ENCODE measurements at regions not wholly inside any gene's neighbourhood (a gene's known extent, or its start where the extent isn't known, plus 50 kb on each side); places are given as distances from the start of the nearest gene placed in this dataset.

DNA sequence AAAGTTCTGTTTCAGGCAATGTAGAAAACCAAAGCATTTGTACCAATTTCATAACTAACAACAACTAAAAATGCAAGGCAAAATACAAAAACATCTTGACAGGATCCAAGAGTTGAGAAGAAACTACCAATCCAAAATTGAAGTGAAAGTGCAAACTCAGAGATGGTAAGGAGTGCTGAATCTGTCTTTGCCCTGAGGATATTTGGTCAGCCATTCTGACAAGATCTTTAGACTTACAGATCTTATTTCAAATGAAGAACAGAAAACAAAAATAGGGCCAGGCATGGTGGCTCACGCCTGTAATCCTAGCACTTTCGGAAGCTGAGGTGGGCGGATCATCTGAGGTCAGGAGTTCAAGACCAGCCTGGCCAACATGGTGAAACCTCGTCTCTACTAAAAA, 412.8 kb downstream of the ZFHX3 start:
- TF ChIP-seq, protein P1, sequence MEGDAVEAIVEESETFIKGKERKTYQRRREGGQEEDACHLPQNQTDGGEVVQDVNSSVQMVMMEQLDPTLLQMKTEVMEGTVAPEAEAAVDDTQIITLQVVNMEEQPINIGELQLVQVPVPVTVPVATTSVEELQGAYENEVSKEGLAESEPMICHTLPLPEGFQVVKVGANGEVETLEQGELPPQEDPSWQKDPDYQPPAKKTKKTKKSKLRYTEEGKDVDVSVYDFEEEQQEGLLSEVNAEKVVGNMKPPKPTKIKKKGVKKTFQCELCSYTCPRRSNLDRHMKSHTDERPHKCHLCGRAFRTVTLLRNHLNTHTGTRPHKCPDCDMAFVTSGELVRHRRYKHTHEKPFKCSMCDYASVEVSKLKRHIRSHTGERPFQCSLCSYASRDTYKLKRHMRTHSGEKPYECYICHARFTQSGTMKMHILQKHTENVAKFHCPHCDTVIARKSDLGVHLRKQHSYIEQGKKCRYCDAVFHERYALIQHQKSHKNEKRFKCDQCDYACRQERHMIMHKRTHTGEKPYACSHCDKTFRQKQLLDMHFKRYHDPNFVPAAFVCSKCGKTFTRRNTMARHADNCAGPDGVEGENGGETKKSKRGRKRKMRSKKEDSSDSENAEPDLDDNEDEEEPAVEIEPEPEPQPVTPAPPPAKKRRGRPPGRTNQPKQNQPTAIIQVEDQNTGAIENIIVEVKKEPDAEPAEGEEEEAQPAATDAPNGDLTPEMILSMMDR (IDR thresholded peaks at IDR 0.05; ENCODE audit: insufficient read depth, low read length, poor library complexity, severe bottlenecking), result no peak
- no peak for TF ChIP-seq EZH2phosphoT487 (conservative IDR thresholded peaks at IDR 0.05; ENCODE audit: low read length)
